HCT116 (cell line): ENCODE measurements at regions not wholly inside any gene's neighbourhood (a gene's known extent, or its start where the extent isn't known, plus 50 kb on each side); places are given as distances from the start of the nearest gene placed in this dataset.

ENCODE experiments used
- ATAC-seq: fragments of 200-7000 bp; cut with Tn5 transposase; 2 replicates; pipeline ENCODE4 v1.9.1; 2020; ENCODE audit warnings: mild to moderate bottlenecking, moderate library complexity
- BruUV-seq: library from RNA; stranded (reverse); fragments of 400-500 nt; replicated peaks from 2 replicates; lab custom pipeline; 2021; lab: Mats Ljungman, UMichigan
- CTCF ChIA-PET: fragments of 300-600 bp; sonication (Branson Sonifier 250); formaldehyde crosslinking; loops from one replicate; lab custom pipeline; 2021; ENCODE audit warnings: antibody characterized with exemption; lab: Charles Lee
- POLR2A ChIA-PET: fragments of 300-600, 350-600 bp; sonication (Branson Sonifier 250); formaldehyde crosslinking; loops from one replicate; lab custom pipeline; 2021; ENCODE audit warnings: antibody characterized with exemption; lab: Charles Lee
- RAD21 ChIA-PET, 2 experiments: fragments of 300-600 bp; sonication (Branson Sonifier 250); formaldehyde crosslinking; loops; one replicate each; lab custom pipeline; 2023; ENCODE audit warnings: low total read pairs in 2 of 2; ENCODE audit not compliant: uncharacterized antibody in 2 of 2, unreplicated experiment in 2 of 2, low non-redundant PET in 1 of 2; lab: Charles Lee
- DNase-seq: peaks from one replicate; pipeline ENCODE4 v3.0.0-alpha.2; 2010; ENCODE audit warnings: low read depth, low spot score
- H2AFZ ChIP-seq: fragments of 200-600 bp; shearing (Covaris generic), sonication (generic); 2 replicates; pipeline ENCODE4 v1.6.1; 2017; ENCODE audit warnings: low read depth, mixed run types, mixed read lengths, antibody characterized with exemption, low read length; ENCODE audit not compliant: poor library complexity, severe bottlenecking
- H3K27ac ChIP-seq: 2 replicates; pipeline ENCODE4 v1.5.1; 2012; ENCODE audit warnings: low read depth, low read length
- H3K27me3 ChIP-seq: fragments of 200-600 bp; sonication (generic); 2 replicates; pipeline ENCODE4 v1.6.1; 2016; ENCODE audit warnings: mixed run types, low read length, mixed read lengths; ENCODE audit not compliant: insufficient read depth
- H3K36me3 ChIP-seq, 2 experiments: fragments of 200-500 bp in 1 of 2; fragments of 200-600 bp in 1 of 2; sonication (Bioruptor generic) in 1 of 2; sonication (generic) in 1 of 2; 2 replicates each; pipeline versions ENCODE4 v1.5.1 to v1.6.1; 2014 to 2016; ENCODE audit warnings: low read length in 2 of 2, inconsistent platforms in 1 of 2, mixed read lengths in 1 of 2, mixed run types in 1 of 2; ENCODE audit not compliant: insufficient read depth in 2 of 2, control insufficient read depth in 1 of 2
- H3K4me1 ChIP-seq, 2 experiments: fragments of 200-600 bp in 1 of 2; sonication (generic) in 1 of 2; 2 replicates each; pipeline versions ENCODE4 v1.5.1 to v1.6.1; 2012 to 2017; ENCODE audit warnings: low read length in 2 of 2, inconsistent platforms in 1 of 2, mild to moderate bottlenecking in 1 of 2, mixed read lengths in 1 of 2, mixed run types in 1 of 2, moderate library complexity in 1 of 2; ENCODE audit not compliant: insufficient read depth in 2 of 2, control insufficient read depth in 1 of 2
- H3K4me2 ChIP-seq: fragments of 200-600 bp; sonication (generic); 2 replicates; pipeline ENCODE4 v1.6.1; 2017; ENCODE audit warnings: mixed run types, low read length, mixed read lengths
- H3K4me3 ChIP-seq, 2 experiments: fragments of 200-600 bp in 1 of 2; sonication (generic) in 1 of 2; replicated peaks in 1 of 2; 2 replicates each; pipeline ENCODE4 v1.5.1; 2011 to 2016; ENCODE audit warnings: low read length in 2 of 2, control low read depth in 1 of 2, low read depth in 1 of 2, mild to moderate bottlenecking in 1 of 2, mixed read lengths in 1 of 2, mixed run types in 1 of 2
- H3K79me2 ChIP-seq: fragments of 200-600 bp; sonication (generic); 2 replicates; pipeline ENCODE4 v1.6.1; 2017; ENCODE audit warnings: mild to moderate bottlenecking, mixed run types, low read length, moderate library complexity, mixed read lengths; ENCODE audit not compliant: insufficient read depth
- H3K9ac ChIP-seq: fragments of 200-600 bp; sonication (generic); 2 replicates; pipeline ENCODE4 v1.6.1; 2016; ENCODE audit warnings: low read length, mixed read lengths
- H3K9me2 ChIP-seq: fragments of 200-600 bp; sonication (generic), shearing (Covaris generic); 2 replicates; pipeline ENCODE4 v1.6.1; 2017; ENCODE audit warnings: mixed run types, mild to moderate bottlenecking, moderate library complexity; ENCODE audit not compliant: insufficient read depth
- H3K9me3 ChIP-seq, 2 experiments: fragments of 200-500 bp in 1 of 2; fragments of 200-600 bp in 1 of 2; sonication (Bioruptor generic) in 1 of 2; sonication (generic) in 1 of 2; 2 replicates each; pipeline ENCODE4 v1.6.1; 2014 to 2017; ENCODE audit warnings: low read length in 2 of 2, mixed read lengths in 2 of 2, inconsistent platforms in 1 of 2, low read depth in 1 of 2, mild to moderate bottlenecking in 1 of 2, mixed run types in 1 of 2, moderate library complexity in 1 of 2; ENCODE audit not compliant: control insufficient read depth in 1 of 2, insufficient read depth in 1 of 2
- H4K20me1 ChIP-seq: fragments of 200-600 bp; sonication (generic), shearing (Covaris generic); 2 replicates; pipeline ENCODE4 v1.6.1; 2017; ENCODE audit warnings: mixed run types, mild to moderate bottlenecking, moderate library complexity; ENCODE audit not compliant: insufficient read depth
- CBX3 ChIP-seq: IDR thresholded peaks from 2 replicates; pipeline ENCODE4 v1.6.1; 2012; ENCODE audit warnings: low read depth
- ELF1 ChIP-seq: IDR thresholded peaks from 2 replicates; pipeline ENCODE4 v1.6.1; 2012; ENCODE audit warnings: low read depth, borderline replicate concordance
- EZH2phosphoT487 ChIP-seq: fragments of 200-600 bp; IDR thresholded peaks from 2 replicates; pipeline ENCODE4 v1.6.1; 2018; ENCODE audit warnings: antibody characterized with exemption, borderline replicate concordance
- FOSL1 ChIP-seq: IDR thresholded peaks from 2 replicates; pipeline ENCODE4 v1.6.1; 2012; ENCODE audit warnings: low read depth
- MAX ChIP-seq: IDR thresholded peaks from 2 replicates; pipeline ENCODE4 v1.6.1; 2012
- POLR2AphosphoS5 ChIP-seq: IDR thresholded peaks from 2 replicates; pipeline ENCODE4 v1.6.1; 2011; ENCODE audit warnings: mild to moderate bottlenecking, low read depth, low read length, moderate library complexity
- SIN3A ChIP-seq: IDR thresholded peaks from 2 replicates; pipeline ENCODE4 v1.6.1; 2012; ENCODE audit warnings: low read depth
- SP1 ChIP-seq: IDR thresholded peaks from 2 replicates; pipeline ENCODE4 v1.6.1; 2012; ENCODE audit warnings: low read depth
- SRF ChIP-seq: IDR thresholded peaks from 2 replicates; pipeline ENCODE4 v1.6.1; 2012; ENCODE audit warnings: low read depth
- intact Hi-C: fragments of 100-400 bp; cut with micrococcal nuclease; formaldehyde crosslinking; loops from 2 replicates; pipeline ENCODE4 v1.10.0; 2022

- ATAC-seq (no peak), DNase-seq (no peak)
- intact Hi-C loops = no loop called here
- Histone ChIP-seq H3K9ac (no peak overlapping the region), H4K20me1 (no peaks in the 10 kb centered on the region), H3K36me3 (no peaks in the 10 kb centered on the region), H2AFZ (no peak overlapping the region), H3K27me3 (no peaks in the 10 kb centered on the region), H3K4me1 (peaks cover 4 to 12% of the 10 kb centered on the region in 2 experiments), H3K79me2 (no peaks in the 10 kb centered on the region), H3K27ac (no peak overlapping the region), H3K4me3 (no peak overlapping the region), H3K4me2 (no peak overlapping the region), H3K9me3 (peaks cover 0 to 7% of the 10 kb centered on the region in 2 experiments; a peak in 1 of 4 replicates), H3K9me2 (no peaks in the 10 kb centered on the region)
- ChIA-PET RAD21 (no interaction called here), CTCF (no interaction called here), POLR2A (no interaction called here)
- no TSS peak for BruUV-seq
- TF ChIP-seq FOSL1 (no peak), MAX (no peak), SIN3A (no peak)
These were observed 84.9 kb upstream of the MAP4K3 start for GRCh38 chr2:39521876-39522517.

GRCh38 chr2:39522518-39522877 is 85.4 kb upstream of the MAP4K3 start:
- Histone ChIP-seq H3K36me3 (no peaks in the 10 kb centered on the region), H3K4me2 (no peak overlapping the region), H3K9me3 (peaks cover 0 to 7% of the 10 kb centered on the region in 2 experiments; a peak in 1 of 4 replicates), H3K27me3 (no peaks in the 10 kb centered on the region), H2AFZ (no peak overlapping the region), H3K4me3 (no peak overlapping the region), H3K9ac (no peak overlapping the region), H3K9me2 (no peaks in the 10 kb centered on the region), H3K27ac (no peak overlapping the region), H4K20me1 (no peaks in the 10 kb centered on the region), H3K79me2 (no peaks in the 10 kb centered on the region), H3K4me1 (peaks cover 4 to 12% of the 10 kb centered on the region in 2 experiments)
- ATAC-seq = no peak
- RAD21 ChIA-PET = no interaction called here
- no TSS peak for BruUV-seq
- intact Hi-C loops = no loop called here
- no peak for DNase-seq
- POLR2A ChIA-PET = no interaction called here
- CTCF ChIA-PET = no interaction called here
- TF ChIP-seq CBX3 (no peak), POLR2AphosphoS5 (no peak), ELF1 (no peak), SP1 (no peak), SRF (no peak), EZH2phosphoT487 (no peak), SIN3A (no peak)
